GM03348 (cell line): ENCODE measurements at regions not wholly inside any gene's neighbourhood (a gene's known extent, or its start where the extent isn't known, plus 50 kb on each side); places are given as distances from the start of the nearest gene placed in this dataset.
"Not testable (repeated sequence)": the region's sequence is repeated elsewhere in the genome, so short reads cannot be mapped to it uniquely, and the experiment has no call there.

ENCODE experiments used
- DNase-seq: peaks from one replicate; pipeline ENCODE4 v3.0.0; 2012; ENCODE audit warnings: low spot score

GRCh38 chr11:90426442-90426841 lies 203.6 kb upstream of the CHORDC1 start:
- no peak for DNase-seq

GRCh38 chr11:90423378-90423777 lies 200.5 kb upstream of the CHORDC1 start:
- no peak for DNase-seq

GRCh38 chr11:90422787-90423186 lies 199.9 kb upstream of the CHORDC1 start:
- not testable (repeated sequence) for DNase-seq

- DNase-seq = no peak
These were observed 191.4 kb upstream of the CHORDC1 start for GRCh38 chr11:90414221-90414620.

- DNase-seq = no peak
These were observed 184.5 kb upstream of the CHORDC1 start for GRCh38 chr11:90407350-90407749.

- no peak for DNase-seq
These were observed 169.8 kb upstream of the CHORDC1 start for GRCh38 chr11:90392692-90393091.

- no peak for DNase-seq
These were observed 168.9 kb upstream of the CHORDC1 start for GRCh38 chr11:90391756-90392155.

GRCh38 chr11:90380206-90380605 lies 157.4 kb upstream of the CHORDC1 start:
- DNase-seq = no peak

- no peak for DNase-seq
These were observed 151.1 kb upstream of the CHORDC1 start for GRCh38 chr11:90373971-90374370.

- no peak for DNase-seq
These were observed 141.7 kb upstream of the CHORDC1 start for GRCh38 chr11:90364527-90364926.

GRCh38 chr11:90363739-90364138 lies 140.9 kb upstream of the CHORDC1 start:
- no peak for DNase-seq

GRCh38 chr11:90355200-90355599 lies 132.4 kb upstream of the CHORDC1 start:
- no peak for DNase-seq

GRCh38 chr11:90349731-90350130 lies 126.9 kb upstream of the CHORDC1 start:
- no peak for DNase-seq

GRCh38 chr11:90344546-90344945 lies 121.7 kb upstream of the CHORDC1 start:
- DNase-seq = no peak

- no peak for DNase-seq
These were observed 120.8 kb upstream of the CHORDC1 start for GRCh38 chr11:90343673-90344072.

GRCh38 chr11:90341986-90342385 lies 119.1 kb upstream of the CHORDC1 start:
- DNase-seq = no peak

GRCh38 chr11:90332415-90332814 lies 109.6 kb upstream of the CHORDC1 start:
- DNase-seq = no peak

- DNase-seq = no peak
These were observed 107.8 kb upstream of the CHORDC1 start for GRCh38 chr11:90330632-90331031.

- no peak for DNase-seq
These were observed 106.2 kb upstream of the CHORDC1 start for GRCh38 chr11:90329043-90329442.

- no peak for DNase-seq
These were observed 103.8 kb upstream of the CHORDC1 start for GRCh38 chr11:90326647-90327046.

- no peak for DNase-seq
These were observed 100.4 kb upstream of the CHORDC1 start for GRCh38 chr11:90323289-90323688.

GRCh38 chr11:90321018-90321417 lies 98.2 kb upstream of the CHORDC1 start:
- DNase-seq = no peak

- no peak for DNase-seq
These were observed 95.8 kb upstream of the CHORDC1 start for GRCh38 chr11:90318651-90319050.

GRCh38 chr11:90310210-90310609 lies 87.4 kb upstream of the CHORDC1 start:
- DNase-seq = no peak

GRCh38 chr11:90309693-90310092 lies 86.8 kb upstream of the CHORDC1 start:
- DNase-seq = no peak
